ENCODE measurements at regions not wholly inside any gene's neighbourhood (a gene's known extent, or its start where the extent isn't known, plus 50 kb on each side); places are given as distances from the start of the nearest gene placed in this dataset.
"Not testable (repeated sequence)": the region's sequence is repeated elsewhere in the genome, so short reads cannot be mapped to it uniquely, and the experiment has no call there.

GRCh38 chr4:125169192-125169591 lies 145.6 kb upstream of the FAT4 start:
- Histone ChIP-seq H3K27ac (no peak overlapping the region), H3K9me3 (no peaks in the 10 kb centered on the region), H3K4me1 (no peaks in the 10 kb centered on the region), H3K4me3 (no peak overlapping the region), H3K36me3 (no peaks in the 10 kb centered on the region), H3K27me3 (no peaks in the 10 kb centered on the region)
- TF ChIP-seq CTCF (IDR thresholded peaks at IDR 0.05) = no peak
- TF ChIP-seq POLR2A (IDR thresholded peaks at IDR 0.05) = no peak
- no peak for DNase-seq

GRCh38 chr4:125168531-125168930 lies 146.2 kb upstream of the FAT4 start:
- TF ChIP-seq CTCF (IDR thresholded peaks at IDR 0.05) (no peak), POLR2A (IDR thresholded peaks at IDR 0.05) (no peak)
- no peak overlapping the region for H3K4me3 ChIP-seq
- no peak overlapping the region for H3K27ac ChIP-seq
- H3K4me1 ChIP-seq = no peaks in the 10 kb centered on the region
- H3K27me3 ChIP-seq = no peaks in the 10 kb centered on the region
- no peak for DNase-seq
- no peaks in the 10 kb centered on the region for H3K36me3 ChIP-seq
- no peaks in the 10 kb centered on the region for H3K9me3 ChIP-seq

- not testable (repeated sequence) for H3K27ac ChIP-seq, H3K36me3 ChIP-seq, H3K4me3 ChIP-seq, H3K9me3 ChIP-seq, DNase-seq, H3K4me1 ChIP-seq, H3K27me3 ChIP-seq
Measured at GRCh38 chr4:125166012-125166411, 148.7 kb upstream of the FAT4 start.

GRCh38 chr4:125159001-125159400 lies 155.8 kb upstream of the FAT4 start:
- H3K27me3 ChIP-seq = no peaks in the 10 kb centered on the region
- no peaks in the 10 kb centered on the region for H3K36me3 ChIP-seq
- no peak for DNase-seq
- H3K4me1 ChIP-seq = no peaks in the 10 kb centered on the region
- H3K9me3 ChIP-seq = peaks cover 0 to 3% (median 0%) of the 10 kb centered on the region in 4 donors
- H3K4me3 ChIP-seq = no peak overlapping the region
- H3K27ac ChIP-seq = no peak overlapping the region
- no peak for TF ChIP-seq CTCF (IDR thresholded peaks at IDR 0.05)
- no peak for TF ChIP-seq POLR2A (IDR thresholded peaks at IDR 0.05)

GRCh38 chr4:125155251-125155650 lies 159.5 kb upstream of the FAT4 start:
- Histone ChIP-seq H3K27me3 (no peaks in the 10 kb centered on the region), H3K36me3 (no peaks in the 10 kb centered on the region), H3K9me3 (no peaks in the 10 kb centered on the region), H3K27ac (no peak overlapping the region), H3K4me1 (no peaks in the 10 kb centered on the region), H3K4me3 (no peak overlapping the region)
- TF ChIP-seq POLR2A (IDR thresholded peaks at IDR 0.05) = no peak
- no peak for DNase-seq

GRCh38 chr4:125140966-125141495 lies 173.7 kb upstream of the FAT4 start:
- Histone ChIP-seq H3K36me3 (no peaks in the 10 kb centered on the region), H3K4me3 (no peak overlapping the region), H3K27ac (no peak overlapping the region), H3K4me1 (no peaks in the 10 kb centered on the region), H3K9me3 (no peaks in the 10 kb centered on the region), H3K27me3 (no peaks in the 10 kb centered on the region)
- TF ChIP-seq CTCF (IDR thresholded peaks at IDR 0.05) (no peak), POLR2A (IDR thresholded peaks at IDR 0.05) (no peak)
- no peak for DNase-seq

- no peak overlapping the region for H3K27ac ChIP-seq
- DNase-seq = no peak
- H3K27me3 ChIP-seq = no peaks in the 10 kb centered on the region
- H3K4me3 ChIP-seq = no peak overlapping the region
- TF ChIP-seq CTCF (IDR thresholded peaks at IDR 0.05) = no peak
- no peak for TF ChIP-seq POLR2A (IDR thresholded peaks at IDR 0.05)
- H3K9me3 ChIP-seq = no peaks in the 10 kb centered on the region
- no peaks in the 10 kb centered on the region for H3K4me1 ChIP-seq
- no peaks in the 10 kb centered on the region for H3K36me3 ChIP-seq
Measured at GRCh38 chr4:125135652-125136051, 179.1 kb upstream of the FAT4 start.
